Retina (tissue), 1 donor: ENCODE measurements at regions not wholly inside any gene's neighbourhood (a gene's known extent, or its start where the extent isn't known, plus 50 kb on each side); places are given as distances from the start of the nearest gene placed in this dataset.

Experiments
- DNase-seq: peaks from one replicate; pipeline ENCODE4 v3.0.0-alpha.2; 2016

DNA sequence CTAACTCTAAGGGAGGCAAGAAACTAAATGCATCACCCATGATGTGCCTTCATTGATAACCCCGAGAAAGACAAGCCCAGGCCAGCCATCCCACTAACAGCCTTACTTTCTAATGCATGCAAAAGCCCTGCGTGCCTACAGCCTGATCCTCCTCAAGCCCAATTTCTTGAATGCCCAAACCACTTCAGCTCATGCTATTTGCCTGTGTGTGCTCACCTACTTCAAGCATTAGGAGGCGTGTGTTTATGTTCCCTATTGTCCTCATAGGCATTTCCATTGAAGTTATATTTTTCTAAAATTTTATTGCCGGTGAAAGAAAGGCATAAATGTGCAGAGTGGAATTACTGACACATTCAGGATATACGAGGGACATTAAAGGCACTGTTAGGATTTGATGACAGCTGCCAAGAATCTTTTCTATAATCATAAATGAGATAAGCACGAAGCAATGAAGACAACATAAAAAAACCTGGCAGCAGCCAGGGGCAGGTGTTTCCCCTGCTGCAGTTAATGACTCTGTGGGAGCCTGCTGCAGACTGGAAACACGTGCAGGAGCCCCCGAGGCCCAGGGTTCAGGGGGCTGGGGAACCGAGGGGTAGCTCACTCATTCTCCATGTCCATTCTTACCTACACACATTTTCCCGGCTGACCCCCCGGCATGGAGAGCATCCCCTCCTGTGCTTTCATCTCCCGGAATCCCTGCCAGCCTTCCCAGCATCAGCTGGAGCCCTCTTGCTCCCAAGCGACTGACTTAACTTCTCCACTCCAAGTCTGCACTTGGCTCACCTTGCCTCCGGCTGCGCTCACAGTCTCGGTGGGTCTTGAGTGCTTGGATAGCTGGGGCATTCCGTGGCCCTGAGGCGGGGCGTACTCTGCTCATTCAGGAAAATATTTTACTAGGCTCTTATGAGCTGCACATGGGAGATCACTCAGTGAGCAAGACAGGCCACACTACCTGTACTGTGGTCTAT, 292.3 kb upstream of the SIX2 start:
- DNase-seq = no peak

DNA sequence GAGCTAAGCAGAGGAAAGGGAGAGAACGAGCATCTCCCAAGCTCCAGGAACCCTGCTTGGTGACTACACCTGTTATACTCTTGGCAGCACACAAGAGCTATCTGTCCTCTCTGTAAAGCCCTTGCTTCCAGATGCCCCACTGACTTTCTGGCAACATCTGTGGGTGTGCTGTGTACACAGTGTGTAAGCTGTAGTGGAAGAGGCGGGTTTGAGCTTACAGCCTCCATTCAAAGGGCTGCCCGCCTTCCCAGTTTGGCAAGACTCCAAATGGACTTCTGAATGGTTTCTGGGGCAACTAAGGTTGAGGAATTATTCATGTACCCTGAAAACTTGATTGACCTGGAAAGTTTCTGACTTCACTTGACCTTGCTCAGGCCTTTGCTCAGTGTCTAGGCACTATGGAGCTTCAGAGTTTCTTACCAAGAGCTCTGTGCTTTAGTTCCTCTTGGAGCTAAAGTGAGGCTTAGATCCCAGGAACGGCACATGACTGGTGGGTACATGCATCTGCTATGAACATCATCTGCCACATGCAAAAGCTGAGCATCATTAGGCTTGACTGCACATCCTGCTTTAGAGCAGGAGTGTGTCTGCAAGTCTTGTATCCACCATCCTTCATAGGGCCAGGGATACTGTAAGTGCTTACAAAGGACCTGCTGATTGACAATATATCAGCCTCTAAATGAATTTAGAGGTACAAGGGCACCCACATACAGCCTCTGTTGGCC, 290.9 kb upstream of the SIX2 start:
- DNase-seq = no peak

DNA sequence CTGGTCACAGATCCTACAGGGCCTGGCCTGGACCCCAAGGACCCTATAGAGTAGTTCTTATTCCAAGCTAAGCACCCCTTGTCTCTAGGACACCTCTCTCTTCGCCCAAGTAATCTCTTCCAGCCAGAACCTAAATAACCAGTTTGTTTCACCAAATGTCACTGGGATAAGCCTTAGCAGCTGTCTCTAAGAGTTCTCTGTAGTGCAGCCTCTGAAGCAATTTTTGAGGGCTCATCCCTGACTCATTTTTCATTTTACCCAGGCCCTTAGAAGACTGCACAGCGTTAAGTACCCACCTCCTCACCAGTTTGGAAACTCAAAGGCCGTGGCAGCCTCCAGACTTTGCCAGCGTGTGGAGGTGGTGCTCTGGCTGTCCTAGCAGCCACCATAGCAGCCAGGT, 290.1 kb upstream of the SIX2 start:
- DNase-seq = no peak

DNA sequence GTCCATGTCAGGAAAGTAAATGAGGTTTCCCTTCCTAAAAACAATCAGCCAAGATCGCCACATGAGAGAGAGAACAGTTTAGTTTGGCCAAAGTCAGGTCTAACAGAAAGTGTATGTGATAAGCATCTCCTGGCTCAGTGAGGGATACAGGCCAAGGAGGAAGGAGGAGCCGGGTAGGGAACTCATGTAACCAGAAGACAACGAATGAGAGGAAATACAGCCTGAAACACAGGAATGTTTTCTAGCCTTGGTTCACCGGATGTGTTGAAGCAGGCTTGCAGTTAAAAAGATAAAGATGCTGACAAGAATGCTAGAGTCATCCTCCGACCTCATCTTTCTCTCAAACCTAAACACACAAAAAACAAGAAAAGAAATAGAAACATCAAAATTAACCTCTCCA, 283.9 kb upstream of the SIX2 start:
- DNase-seq = no peak

GRCh38 chr2:45291296-45291701, 282.0 kb upstream of the SIX2 start:
- DNase-seq = no peak

- DNase-seq = no peak
Measured at GRCh38 chr2:45289997-45290709, 280.9 kb upstream of the SIX2 start.

- no peak for DNase-seq
Measured at GRCh38 chr2:45288532-45289417, 279.5 kb upstream of the SIX2 start.

DNA sequence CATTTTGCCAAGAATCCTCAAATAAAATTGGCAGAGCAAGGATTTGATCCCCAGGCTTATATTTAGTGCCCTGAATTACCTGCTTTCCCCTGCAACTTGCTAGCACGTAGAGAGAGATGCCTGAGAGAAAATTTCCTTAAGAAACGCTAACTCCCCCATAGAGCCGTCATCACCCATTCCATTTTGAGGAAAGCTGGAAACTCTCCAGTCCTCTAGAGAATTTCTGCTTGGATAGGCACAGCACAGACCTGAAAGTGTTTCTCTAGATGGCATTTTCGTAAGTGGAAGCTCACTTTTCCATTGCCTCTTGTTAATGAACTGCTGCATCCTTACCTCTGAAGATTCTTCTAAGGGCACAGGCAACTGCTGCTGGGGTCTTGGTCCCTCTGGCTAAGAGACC, 277.8 kb upstream of the SIX2 start:
- no peak for DNase-seq

DNA sequence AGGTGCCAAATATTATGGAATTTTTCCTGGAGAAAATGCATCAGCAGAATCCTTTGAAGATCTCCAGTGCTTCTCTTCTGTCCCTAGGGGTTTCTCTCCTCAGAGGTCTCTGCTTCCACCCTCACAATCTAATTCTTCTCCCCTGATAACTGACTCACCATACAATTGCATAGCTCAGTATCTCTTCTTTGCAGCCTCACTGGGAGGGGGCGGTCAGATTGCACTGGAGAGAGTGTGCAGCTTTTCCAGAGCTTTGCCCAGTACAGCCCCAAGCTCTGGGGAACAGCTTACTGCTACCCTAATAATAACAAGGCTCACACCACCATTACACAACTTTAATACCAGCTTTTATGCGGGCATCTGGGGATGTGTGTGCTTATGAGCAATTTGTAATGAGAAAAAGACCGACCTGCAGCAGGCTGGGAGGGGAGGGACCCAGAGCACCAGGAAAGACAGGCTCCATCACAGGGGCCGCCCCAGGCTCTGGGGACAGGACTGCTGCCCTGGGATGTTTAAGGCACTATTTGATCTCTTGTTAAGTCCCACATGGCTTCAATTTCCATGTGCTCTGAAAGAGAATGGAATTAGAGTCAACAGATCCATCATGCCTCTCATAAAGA, 276.6 kb upstream of the SIX2 start:
- no peak for DNase-seq

DNA sequence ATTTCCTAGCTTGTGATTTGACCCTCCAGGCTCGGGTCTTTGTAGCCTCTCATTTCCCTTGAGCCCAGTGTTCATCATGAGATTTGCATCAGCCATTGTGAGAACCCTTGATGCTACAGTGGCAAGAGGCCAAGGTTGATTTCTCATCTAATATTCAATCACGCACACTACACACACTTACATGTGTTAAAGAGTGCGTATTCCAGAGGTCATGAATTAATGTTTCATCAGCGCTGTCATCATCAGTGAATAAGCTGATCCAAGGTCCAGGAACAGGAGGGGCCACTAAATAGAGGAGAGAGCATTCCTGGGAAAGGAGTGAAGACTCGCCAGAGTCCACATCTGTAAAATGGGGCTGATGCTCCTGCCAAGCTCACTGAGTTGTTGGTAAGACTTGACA, 276.1 kb upstream of the SIX2 start:
- DNase-seq = no peak

GRCh38 chr2:45284621-45284995, 275.4 kb upstream of the SIX2 start:
- DNase-seq = no peak

- no peak for DNase-seq
Measured at GRCh38 chr2:45283764-45284620, 274.7 kb upstream of the SIX2 start.

GRCh38 chr2:45282646-45283045, 273.4 kb upstream of the SIX2 start:
- no peak for DNase-seq

DNA sequence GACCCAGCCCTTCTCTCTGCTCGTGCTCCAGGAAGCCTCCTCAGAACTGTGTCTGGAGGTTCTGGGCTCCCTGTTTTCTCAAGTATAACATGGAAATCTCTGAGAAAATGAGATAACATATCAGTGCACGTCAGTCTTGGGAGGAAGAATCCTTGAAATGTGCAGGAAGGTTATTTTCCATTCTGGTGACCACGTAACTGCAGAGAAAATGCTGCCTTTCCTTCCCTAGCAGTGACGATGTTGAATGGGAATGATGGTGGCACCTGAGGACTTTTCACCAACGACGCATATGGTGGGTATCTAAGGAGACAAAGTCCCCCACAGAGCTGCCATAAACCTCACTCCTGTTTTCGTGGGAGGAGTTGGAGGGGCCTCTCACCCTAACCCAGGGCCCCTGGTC, 272.1 kb upstream of the SIX2 start:
- DNase-seq = no peak

DNA sequence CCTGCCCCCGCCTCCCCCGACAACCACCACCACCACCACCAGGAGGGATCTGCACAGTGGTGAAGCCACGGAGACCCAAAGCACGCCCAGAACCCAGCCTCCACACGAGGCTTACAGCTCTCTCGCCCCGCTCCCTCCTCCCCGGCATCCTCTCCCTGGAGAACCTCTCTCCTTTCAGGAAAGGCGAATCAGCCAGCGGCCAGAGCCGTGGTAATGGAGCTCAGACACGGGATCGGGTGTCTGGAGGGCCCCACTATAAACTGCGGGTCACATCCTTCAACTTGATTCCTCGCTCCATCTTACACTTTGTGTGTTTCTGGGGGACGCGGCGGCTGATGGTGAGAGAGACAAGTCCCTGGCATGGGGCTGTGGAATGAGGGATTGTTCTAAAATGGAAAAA, 271.5 kb upstream of the SIX2 start:
- no peak for DNase-seq

- no peak for DNase-seq
Measured at GRCh38 chr2:45279356-45279755, 270.1 kb upstream of the SIX2 start.

DNA sequence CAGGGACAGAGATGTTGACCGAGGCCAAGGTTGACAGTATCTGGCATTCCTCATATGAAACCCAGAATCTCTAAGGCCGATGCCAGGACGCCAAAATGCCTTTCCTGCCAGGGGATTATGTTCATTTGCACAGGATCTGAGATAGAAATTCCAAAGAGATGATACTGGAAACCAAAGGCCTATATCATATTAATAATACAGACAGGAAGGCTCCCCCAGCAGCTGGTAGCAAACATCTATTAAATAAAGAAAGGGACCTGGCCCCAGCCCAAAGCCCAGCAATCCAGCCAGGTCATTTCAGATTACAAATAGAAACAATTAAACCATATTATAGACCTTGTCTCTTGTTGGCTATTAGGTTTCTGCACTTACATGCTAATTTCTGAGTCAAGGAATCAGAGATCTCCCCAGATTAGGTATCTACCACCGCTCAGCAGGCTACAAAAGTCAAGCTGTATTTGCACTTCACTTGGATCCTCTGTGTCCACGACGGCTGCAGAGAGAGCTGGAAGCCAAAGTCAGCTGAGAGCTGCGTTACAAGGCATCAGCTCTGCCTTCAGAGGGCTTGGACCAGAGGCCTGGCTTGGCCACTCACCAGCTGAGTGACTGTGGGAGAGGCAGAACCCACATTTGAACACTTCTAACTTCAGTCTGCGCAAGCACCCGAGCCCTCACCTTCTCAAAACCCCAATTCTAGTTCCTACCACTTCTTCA, 269.3 kb upstream of the SIX2 start:
- DNase-seq = no peak

- no peak for DNase-seq
Measured at GRCh38 chr2:45276914-45277313, 267.7 kb upstream of the SIX2 start.

- no peak for DNase-seq
Measured at GRCh38 chr2:45275806-45276205, 266.6 kb upstream of the SIX2 start.

- DNase-seq = no peak
Measured at GRCh38 chr2:45275242-45275805, 266.1 kb upstream of the SIX2 start.
